Esophagus squamous epithelium (tissue), 5 donors: ENCODE measurements at regions not wholly inside any gene's neighbourhood (a gene's known extent, or its start where the extent isn't known, plus 50 kb on each side); places are given as distances from the start of the nearest gene placed in this dataset.

Source experiments
- DNase-seq: peaks from one replicate; lab custom pipeline; 2025; lab: John Stamatoyannopoulos, UW
- H3K27ac ChIP-seq, 4 donors: fragments of 200-600 bp; sonication (generic); one replicate each; pipeline ENCODE4 v1.5.1; 2016 to 2019; ENCODE audit warnings: mild to moderate bottlenecking in 1 of 4
- H3K27me3 ChIP-seq, 4 donors: fragments of 200-600 bp; sonication (generic); 1 replicate in 3 of 4; 2 replicates in 1 of 4; pipeline versions ENCODE4 v1.5.1 to v1.6.0; 2017 to 2021; ENCODE audit warnings: antibody characterized with exemption in 1 of 4
- H3K36me3 ChIP-seq, 3 donors: fragments of 200-600 bp; sonication (generic); one replicate each; pipeline ENCODE4 v1.5.1; 2016 to 2019
- H3K4me1 ChIP-seq, 3 donors: fragments of 200-600 bp; sonication (generic); one replicate each; pipeline ENCODE4 v1.5.1; 2017 to 2019
- H3K4me3 ChIP-seq, 4 donors: fragments of 200-600 bp; sonication (generic); 1 replicate in 3 of 4; 2 replicates in 1 of 4; pipeline ENCODE4 v1.5.1; 2016 to 2019; ENCODE audit warnings: mild to moderate bottlenecking in 2 of 4, moderate library complexity in 1 of 4
- H3K9me3 ChIP-seq, 3 donors: fragments of 200-600 bp; sonication (generic); one replicate each; pipeline ENCODE4 v1.5.1; 2016 to 2019
- POLR2A ChIP-seq, 4 donors: fragments of 450-650 bp; IDR thresholded peaks; one replicate each; pipeline ENCODE4 v1.6.1; 2017; ENCODE audit warnings: antibody characterized with exemption in 4 of 4, mild to moderate bottlenecking in 4 of 4, moderate library complexity in 3 of 4
- WGBS, 2 donors: methylation state at CpG; one replicate each; pipeline ENCODE4 v1.1.5; 2018; 5-methylcytosine and 5-hydroxymethylcytosine counted together
- intact Hi-C: fragments of 100-400 bp; cut with DNase I; formaldehyde crosslinking; loops from one replicate; pipeline ENCODE4 v1.15.0; 2022
- TF ChIP-seq, protein P1 (sequence below), 6 experiments: fragments of 450-650 bp in 4 of 6; fragments of 200-600 bp in 2 of 6; sonication (generic) in 2 of 6; IDR thresholded peaks; one replicate each; pipeline ENCODE4 v1.5.1; 2016 to 2019; ENCODE audit warnings: antibody characterized with exemption in 6 of 6, mild to moderate bottlenecking in 4 of 6, moderate library complexity in 4 of 6
- donor health status: DM: yes; HTN: yes; CAD: no.

DNA sequence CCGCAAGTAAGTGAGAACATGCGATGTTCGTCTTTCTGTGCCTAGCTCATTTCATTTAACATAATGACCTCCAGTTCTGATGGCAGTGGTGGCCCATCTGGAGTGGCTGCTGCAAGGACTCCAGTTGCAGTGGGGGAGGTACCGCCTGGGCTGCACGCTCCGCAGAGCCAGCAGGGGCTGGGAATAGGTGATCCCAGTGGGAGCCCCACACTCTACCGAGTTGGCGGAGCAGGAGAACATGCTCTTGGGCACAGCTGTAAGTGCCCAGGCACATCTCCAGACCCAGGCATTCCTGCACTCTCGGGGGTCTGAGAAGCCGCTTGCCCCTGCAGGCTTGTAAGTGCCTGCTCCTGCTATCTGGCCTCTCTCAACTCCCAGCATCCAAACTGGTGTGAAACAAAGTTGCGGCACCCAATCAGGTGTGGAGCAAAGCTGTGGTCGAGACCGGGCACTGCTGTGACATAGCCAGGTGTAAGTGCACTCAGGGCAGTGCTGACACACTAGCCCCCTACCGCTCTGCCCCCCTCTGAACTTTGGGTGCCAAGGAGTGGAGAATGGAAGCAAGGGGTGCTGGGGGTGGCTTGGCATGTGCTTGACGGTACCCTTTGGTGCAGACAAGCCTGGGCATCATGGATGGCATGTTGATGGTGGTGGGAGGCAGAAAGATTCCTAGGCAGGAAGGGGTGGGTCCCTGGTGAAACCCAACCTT is 130.2 kb downstream of the HTR1B start:
- WGBS, 2 donors, result 92 to 100% methylated on average over 4 to 12 of the region's 15 CpGs
- no peak for DNase-seq
- Histone ChIP-seq H3K36me3 (no peaks in the 10 kb centered on the region), H3K27ac (no peak overlapping the region), H3K4me3 (no peak overlapping the region), H3K9me3 (peaks cover 0 to 17% (median 11%) of the 10 kb centered on the region in 3 donors), H3K27me3 (no peaks in the 10 kb centered on the region), H3K4me1 (no peaks in the 10 kb centered on the region)
- intact Hi-C loops, result no loop called here
- TF ChIP-seq, protein P1, sequence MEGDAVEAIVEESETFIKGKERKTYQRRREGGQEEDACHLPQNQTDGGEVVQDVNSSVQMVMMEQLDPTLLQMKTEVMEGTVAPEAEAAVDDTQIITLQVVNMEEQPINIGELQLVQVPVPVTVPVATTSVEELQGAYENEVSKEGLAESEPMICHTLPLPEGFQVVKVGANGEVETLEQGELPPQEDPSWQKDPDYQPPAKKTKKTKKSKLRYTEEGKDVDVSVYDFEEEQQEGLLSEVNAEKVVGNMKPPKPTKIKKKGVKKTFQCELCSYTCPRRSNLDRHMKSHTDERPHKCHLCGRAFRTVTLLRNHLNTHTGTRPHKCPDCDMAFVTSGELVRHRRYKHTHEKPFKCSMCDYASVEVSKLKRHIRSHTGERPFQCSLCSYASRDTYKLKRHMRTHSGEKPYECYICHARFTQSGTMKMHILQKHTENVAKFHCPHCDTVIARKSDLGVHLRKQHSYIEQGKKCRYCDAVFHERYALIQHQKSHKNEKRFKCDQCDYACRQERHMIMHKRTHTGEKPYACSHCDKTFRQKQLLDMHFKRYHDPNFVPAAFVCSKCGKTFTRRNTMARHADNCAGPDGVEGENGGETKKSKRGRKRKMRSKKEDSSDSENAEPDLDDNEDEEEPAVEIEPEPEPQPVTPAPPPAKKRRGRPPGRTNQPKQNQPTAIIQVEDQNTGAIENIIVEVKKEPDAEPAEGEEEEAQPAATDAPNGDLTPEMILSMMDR (IDR thresholded peaks at IDR 0.05), result no peak
- TF ChIP-seq POLR2A (IDR thresholded peaks at IDR 0.05), result no peak

DNA sequence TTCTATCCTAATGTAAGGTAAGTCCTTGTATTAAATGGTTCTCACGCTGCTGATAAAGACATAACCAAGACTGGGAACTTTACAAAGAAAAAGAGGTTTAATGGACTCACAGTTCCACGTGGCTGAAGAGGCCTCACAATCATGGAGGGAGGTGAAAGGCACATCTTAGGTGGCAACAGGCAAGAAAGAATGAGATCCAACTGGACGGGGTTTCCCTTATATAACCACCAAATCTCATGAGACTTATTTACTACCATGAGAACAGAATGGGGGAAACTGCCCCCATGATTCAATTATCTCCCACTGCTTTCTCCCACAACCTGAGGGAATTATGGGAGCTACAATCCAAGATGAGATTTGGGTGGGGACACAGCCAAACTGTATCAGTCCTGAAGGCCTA is 136.6 kb downstream of the HTR1B start:
- Histone ChIP-seq H3K9me3 (peaks cover 0 to 4% (median 0%) of the 10 kb centered on the region in 3 donors), H3K4me3 (no peak overlapping the region), H3K36me3 (no peaks in the 10 kb centered on the region), H3K4me1 (no peaks in the 10 kb centered on the region), H3K27me3 (no peaks in the 10 kb centered on the region), H3K27ac (no peak overlapping the region)
- no peak for DNase-seq
- WGBS, 2 donors, result 69 to 93% methylated on average over 3 of the region's 3 CpGs
- TF ChIP-seq POLR2A (IDR thresholded peaks at IDR 0.05), result no peak
- TF ChIP-seq, protein P1 (IDR thresholded peaks at IDR 0.05), result no peak
- intact Hi-C loops, result no loop called here

DNA sequence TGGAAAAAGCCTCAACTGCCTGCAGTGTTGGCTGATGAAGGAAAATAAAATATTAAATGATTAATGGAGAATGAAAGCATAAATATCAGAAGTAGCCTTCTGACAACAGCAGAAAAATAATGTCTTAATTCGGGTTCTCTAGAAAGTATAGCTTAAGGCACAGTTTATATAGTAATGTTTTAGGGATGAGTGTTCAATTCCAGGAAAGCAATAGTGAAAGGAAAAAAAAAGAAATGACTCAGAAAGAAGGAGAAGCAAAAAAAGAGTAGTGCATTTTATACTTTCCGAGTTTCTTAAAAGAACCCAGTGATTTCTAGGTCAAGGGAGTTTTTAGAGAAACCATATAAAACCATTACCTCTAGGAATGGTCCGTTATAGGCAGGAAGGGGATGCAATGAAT is 137.3 kb downstream of the HTR1B start:
- no peak for DNase-seq
- H3K4me3 ChIP-seq, result no peak overlapping the region
- H3K27me3 ChIP-seq, result no peaks in the 10 kb centered on the region
- H3K4me1 ChIP-seq, result no peaks in the 10 kb centered on the region
- no peak overlapping the region for H3K27ac ChIP-seq
- peaks cover 0 to 4% (median 0%) of the 10 kb centered on the region in 3 donors for H3K9me3 ChIP-seq
- TF ChIP-seq POLR2A (IDR thresholded peaks at IDR 0.05), result no peak
- TF ChIP-seq, protein P1 (IDR thresholded peaks at IDR 0.05), result no peak
- intact Hi-C loops, result no loop called here
- 57 to 60% methylated on average over 3 of the region's 3 CpGs for WGBS, 2 donors
- H3K36me3 ChIP-seq, result no peaks in the 10 kb centered on the region

DNA sequence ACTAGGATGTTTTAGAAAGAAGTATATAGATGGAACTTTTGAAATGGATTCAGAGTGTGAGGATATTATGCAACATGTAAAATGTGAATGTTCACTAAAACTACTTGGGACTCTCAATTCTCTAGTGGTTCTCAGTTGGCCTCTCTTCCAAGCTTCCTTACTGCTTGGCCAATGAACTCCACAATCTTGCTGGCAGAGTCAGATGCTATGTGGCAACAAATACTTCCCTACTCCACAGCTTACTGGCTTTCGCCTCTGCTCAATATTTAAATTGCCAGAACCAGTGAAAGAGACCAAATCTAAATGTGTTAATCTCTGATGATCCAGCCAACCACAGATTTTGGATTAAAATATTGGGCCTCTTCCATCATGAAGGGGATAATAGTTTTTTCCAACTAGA is 138.4 kb downstream of the HTR1B start:
- intact Hi-C loops, result no loop called here
- H3K27me3 ChIP-seq, result no peaks in the 10 kb centered on the region
- H3K9me3 ChIP-seq, result peaks cover 0 to 4% (median 0%) of the 10 kb centered on the region in 3 donors
- no peaks in the 10 kb centered on the region for H3K36me3 ChIP-seq
- no peak for DNase-seq
- H3K4me1 ChIP-seq, result no peaks in the 10 kb centered on the region
- no peak overlapping the region for H3K4me3 ChIP-seq
- no peak overlapping the region for H3K27ac ChIP-seq
- 71% methylated on average over 1 of the region's 1 CpG for WGBS, 2 donors
- TF ChIP-seq, protein P1 (IDR thresholded peaks at IDR 0.05), result no peak
- no peak for TF ChIP-seq POLR2A (IDR thresholded peaks at IDR 0.05)

DNA sequence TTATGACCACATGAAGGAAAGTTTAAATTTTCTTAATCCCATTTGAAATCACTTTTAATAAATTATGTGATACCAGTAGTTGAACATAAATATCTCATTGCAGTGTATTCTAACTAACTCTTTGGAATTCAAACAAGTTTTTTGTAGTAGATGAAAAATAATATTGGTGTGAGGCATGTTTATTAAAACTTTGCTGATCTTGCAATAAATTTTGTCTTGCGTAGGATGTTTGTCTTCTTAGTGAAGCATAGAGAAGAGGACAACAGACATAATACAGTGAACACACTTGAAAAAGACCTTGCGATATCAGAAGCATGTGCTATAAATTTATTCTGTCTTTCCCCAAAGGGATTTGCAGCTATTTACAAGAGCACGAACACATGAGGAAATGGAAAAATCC is 140.7 kb downstream of the HTR1B start:
- TF ChIP-seq, protein P1 (IDR thresholded peaks at IDR 0.05), result no peak
- TF ChIP-seq POLR2A (IDR thresholded peaks at IDR 0.05), result no peak
- WGBS, 2 donors, result 55 to 73% methylated on average over 3 of the region's 3 CpGs
- no peak overlapping the region for H3K4me3 ChIP-seq
- DNase-seq, result no peak
- H3K36me3 ChIP-seq, result no peaks in the 10 kb centered on the region
- intact Hi-C loops, result no loop called here
- H3K27me3 ChIP-seq, result no peaks in the 10 kb centered on the region
- no peak overlapping the region for H3K27ac ChIP-seq
- peaks cover 0 to 4% (median 0%) of the 10 kb centered on the region in 3 donors for H3K9me3 ChIP-seq
- H3K4me1 ChIP-seq, result no peaks in the 10 kb centered on the region
